ENCODE measurements at regions not wholly inside any gene's neighbourhood (a gene's known extent, or its start where the extent isn't known, plus 50 kb on each side); places are given as distances from the start of the nearest gene placed in this dataset.

GRCh38 chr7:69434398-69434815, 163.9 kb upstream of the AUTS2 start:
- TF ChIP-seq POLR2A (IDR thresholded peaks at IDR 0.05) = no peak
- no peak for TF ChIP-seq CTCF (IDR thresholded peaks at IDR 0.05)
